ENCODE measurements at regions not wholly inside any gene's neighbourhood (a gene's known extent, or its start where the extent isn't known, plus 50 kb on each side); places are given as distances from the start of the nearest gene placed in this dataset.

DNA sequence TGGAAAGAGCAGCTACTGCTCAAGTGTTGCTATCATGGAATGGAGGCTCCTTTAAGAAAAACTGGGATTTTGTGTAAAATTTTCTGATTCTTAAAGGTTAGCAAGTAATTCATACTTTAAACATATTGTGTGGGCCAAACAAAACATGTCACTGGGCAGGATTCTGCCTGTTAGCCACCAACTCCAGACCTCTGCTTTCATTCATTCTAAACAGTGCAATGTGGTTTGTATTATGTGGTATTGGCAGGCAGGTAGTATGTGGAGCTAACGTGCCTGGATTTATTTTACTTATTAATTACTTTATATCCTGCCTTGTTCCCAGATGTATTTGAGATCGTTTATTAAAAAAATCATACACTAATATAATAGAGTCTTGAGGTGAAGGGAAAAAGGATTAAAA, 1521.3 kb upstream of the ACVR2A start:
- POLR2A ChIA-PET, result no interaction called here
- TF ChIP-seq, protein P1, sequence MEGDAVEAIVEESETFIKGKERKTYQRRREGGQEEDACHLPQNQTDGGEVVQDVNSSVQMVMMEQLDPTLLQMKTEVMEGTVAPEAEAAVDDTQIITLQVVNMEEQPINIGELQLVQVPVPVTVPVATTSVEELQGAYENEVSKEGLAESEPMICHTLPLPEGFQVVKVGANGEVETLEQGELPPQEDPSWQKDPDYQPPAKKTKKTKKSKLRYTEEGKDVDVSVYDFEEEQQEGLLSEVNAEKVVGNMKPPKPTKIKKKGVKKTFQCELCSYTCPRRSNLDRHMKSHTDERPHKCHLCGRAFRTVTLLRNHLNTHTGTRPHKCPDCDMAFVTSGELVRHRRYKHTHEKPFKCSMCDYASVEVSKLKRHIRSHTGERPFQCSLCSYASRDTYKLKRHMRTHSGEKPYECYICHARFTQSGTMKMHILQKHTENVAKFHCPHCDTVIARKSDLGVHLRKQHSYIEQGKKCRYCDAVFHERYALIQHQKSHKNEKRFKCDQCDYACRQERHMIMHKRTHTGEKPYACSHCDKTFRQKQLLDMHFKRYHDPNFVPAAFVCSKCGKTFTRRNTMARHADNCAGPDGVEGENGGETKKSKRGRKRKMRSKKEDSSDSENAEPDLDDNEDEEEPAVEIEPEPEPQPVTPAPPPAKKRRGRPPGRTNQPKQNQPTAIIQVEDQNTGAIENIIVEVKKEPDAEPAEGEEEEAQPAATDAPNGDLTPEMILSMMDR (IDR thresholded peaks at IDR 0.05; ENCODE audit: control extremely low read depth, extremely low read depth, low read depth, missing control alignments), result no peak
- no peak for DNase-seq (ENCODE audit: extremely low spot score)
- CTCF ChIA-PET, result interaction anchor here (1.3 kb wide), 1 partner anchor 12 kb away, joined by 3 read pairs; no protein-coding TSS in a partner anchor

GRCh38 chr2:146321175-146321574, 1523.7 kb upstream of the ACVR2A start:
- CTCF ChIA-PET, result no interaction called here
- no peak for DNase-seq (ENCODE audit: extremely low spot score)
- TF ChIP-seq, protein P1 (IDR thresholded peaks at IDR 0.05; ENCODE audit: control extremely low read depth, extremely low read depth, low read depth, missing control alignments), result no peak
- POLR2A ChIA-PET, result no interaction called here

GRCh38 chr2:146317959-146318358, 1526.9 kb upstream of the ACVR2A start:
- DNase-seq (ENCODE audit: extremely low spot score), result no peak
- POLR2A ChIA-PET, result no interaction called here
- CTCF ChIA-PET, result no interaction called here
- TF ChIP-seq, protein P1 (IDR thresholded peaks at IDR 0.05; ENCODE audit: control extremely low read depth, extremely low read depth, low read depth, missing control alignments), result no peak

DNA sequence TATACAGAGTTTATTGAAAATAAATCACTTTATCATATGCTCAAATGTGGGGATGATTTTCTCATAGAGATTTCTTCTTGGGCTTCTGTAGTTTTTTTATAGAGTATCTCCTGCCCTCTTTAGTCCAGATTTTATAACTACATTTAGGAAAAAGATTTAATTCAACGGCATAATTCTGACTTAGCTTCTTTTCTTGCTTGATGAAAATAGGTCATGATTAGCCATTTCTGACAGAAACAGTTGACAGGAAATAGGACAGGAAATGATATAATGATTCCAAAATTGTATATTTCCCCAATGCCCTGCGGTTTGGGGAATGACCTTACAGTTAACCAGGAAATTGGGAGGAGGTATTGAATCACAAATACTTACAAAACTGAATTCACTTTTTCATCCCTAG, 1531.9 kb upstream of the ACVR2A start:
- no peak for DNase-seq (ENCODE audit: extremely low spot score)
- ChIA-PET CTCF (no interaction called here), POLR2A (no interaction called here)
- TF ChIP-seq, protein P1 (IDR thresholded peaks at IDR 0.05; ENCODE audit: control extremely low read depth, extremely low read depth, low read depth, missing control alignments), result no peak

GRCh38 chr2:146305164-146305563, 1539.7 kb upstream of the ACVR2A start:
- DNase-seq (ENCODE audit: extremely low spot score), result no peak
- TF ChIP-seq, protein P1 (IDR thresholded peaks at IDR 0.05; ENCODE audit: control extremely low read depth, extremely low read depth, low read depth, missing control alignments), result no peak
- ChIA-PET CTCF (no interaction called here), POLR2A (no interaction called here)

- ChIA-PET POLR2A (no interaction called here), CTCF (no interaction called here)
- TF ChIP-seq, protein P1 (IDR thresholded peaks at IDR 0.05; ENCODE audit: control extremely low read depth, extremely low read depth, low read depth, missing control alignments), result no peak
- DNase-seq (ENCODE audit: extremely low spot score), result no peak
Measured at GRCh38 chr2:146301287-146301686, 1543.5 kb upstream of the ACVR2A start.

GRCh38 chr2:146295080-146295670, 1549.7 kb upstream of the ACVR2A start:
- DNase-seq (ENCODE audit: extremely low spot score), result no peak
- ChIA-PET POLR2A (no interaction called here), CTCF (no interaction called here)
- TF ChIP-seq, protein P1 (IDR thresholded peaks at IDR 0.05; ENCODE audit: control extremely low read depth, extremely low read depth, low read depth, missing control alignments), result no peak
